ENCODE measurements at regions not wholly inside any gene's neighbourhood (a gene's known extent, or its start where the extent isn't known, plus 50 kb on each side); places are given as distances from the start of the nearest gene placed in this dataset.

DNA sequence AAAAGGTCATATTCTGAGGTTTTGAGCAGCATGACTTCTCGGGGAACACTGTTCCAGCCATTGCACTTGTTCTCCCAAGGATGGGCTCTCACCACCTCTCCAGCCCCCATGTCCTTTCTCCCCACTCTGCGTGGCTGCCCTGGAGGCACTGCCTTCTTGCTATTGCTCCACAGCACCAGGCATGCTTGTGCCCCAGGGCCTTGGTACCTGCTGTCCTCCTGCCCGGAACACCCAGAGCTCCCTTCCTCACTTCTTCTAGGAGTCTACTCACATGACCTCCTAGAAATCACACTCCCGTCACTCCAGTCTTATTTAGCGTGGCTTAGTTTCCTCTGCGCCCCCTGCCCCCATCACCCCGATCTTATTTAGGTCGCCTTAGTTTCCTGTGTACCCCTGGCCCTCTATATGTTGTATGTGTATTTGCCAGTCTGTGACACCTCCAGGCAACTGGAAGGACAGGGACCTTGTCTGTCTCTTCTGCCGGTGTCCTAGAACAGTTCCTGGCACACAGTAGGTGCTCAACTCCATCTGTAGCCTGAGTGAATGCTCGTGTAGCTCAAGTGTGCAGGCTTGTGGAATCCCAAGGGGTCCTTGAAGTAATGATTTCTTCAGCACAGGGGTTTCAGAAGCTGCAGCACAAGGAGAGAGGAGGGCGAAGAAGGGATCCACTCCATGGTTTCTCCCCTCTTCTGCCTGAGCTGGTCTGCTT, 208.6 kb upstream of the CIBAR2 start:
- TF ChIP-seq, protein P1, sequence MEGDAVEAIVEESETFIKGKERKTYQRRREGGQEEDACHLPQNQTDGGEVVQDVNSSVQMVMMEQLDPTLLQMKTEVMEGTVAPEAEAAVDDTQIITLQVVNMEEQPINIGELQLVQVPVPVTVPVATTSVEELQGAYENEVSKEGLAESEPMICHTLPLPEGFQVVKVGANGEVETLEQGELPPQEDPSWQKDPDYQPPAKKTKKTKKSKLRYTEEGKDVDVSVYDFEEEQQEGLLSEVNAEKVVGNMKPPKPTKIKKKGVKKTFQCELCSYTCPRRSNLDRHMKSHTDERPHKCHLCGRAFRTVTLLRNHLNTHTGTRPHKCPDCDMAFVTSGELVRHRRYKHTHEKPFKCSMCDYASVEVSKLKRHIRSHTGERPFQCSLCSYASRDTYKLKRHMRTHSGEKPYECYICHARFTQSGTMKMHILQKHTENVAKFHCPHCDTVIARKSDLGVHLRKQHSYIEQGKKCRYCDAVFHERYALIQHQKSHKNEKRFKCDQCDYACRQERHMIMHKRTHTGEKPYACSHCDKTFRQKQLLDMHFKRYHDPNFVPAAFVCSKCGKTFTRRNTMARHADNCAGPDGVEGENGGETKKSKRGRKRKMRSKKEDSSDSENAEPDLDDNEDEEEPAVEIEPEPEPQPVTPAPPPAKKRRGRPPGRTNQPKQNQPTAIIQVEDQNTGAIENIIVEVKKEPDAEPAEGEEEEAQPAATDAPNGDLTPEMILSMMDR (IDR thresholded peaks at IDR 0.05; ENCODE audit: low read depth, low read length, poor library complexity, severe bottlenecking), result no peak
- TF ChIP-seq EZH2phosphoT487 (IDR thresholded peaks at IDR 0.05; ENCODE audit: borderline replicate concordance, low read length), result no peak
